ENCODE measurements at regions not wholly inside any gene's neighbourhood (a gene's known extent, or its start where the extent isn't known, plus 50 kb on each side); places are given as distances from the start of the nearest gene placed in this dataset.

DNA sequence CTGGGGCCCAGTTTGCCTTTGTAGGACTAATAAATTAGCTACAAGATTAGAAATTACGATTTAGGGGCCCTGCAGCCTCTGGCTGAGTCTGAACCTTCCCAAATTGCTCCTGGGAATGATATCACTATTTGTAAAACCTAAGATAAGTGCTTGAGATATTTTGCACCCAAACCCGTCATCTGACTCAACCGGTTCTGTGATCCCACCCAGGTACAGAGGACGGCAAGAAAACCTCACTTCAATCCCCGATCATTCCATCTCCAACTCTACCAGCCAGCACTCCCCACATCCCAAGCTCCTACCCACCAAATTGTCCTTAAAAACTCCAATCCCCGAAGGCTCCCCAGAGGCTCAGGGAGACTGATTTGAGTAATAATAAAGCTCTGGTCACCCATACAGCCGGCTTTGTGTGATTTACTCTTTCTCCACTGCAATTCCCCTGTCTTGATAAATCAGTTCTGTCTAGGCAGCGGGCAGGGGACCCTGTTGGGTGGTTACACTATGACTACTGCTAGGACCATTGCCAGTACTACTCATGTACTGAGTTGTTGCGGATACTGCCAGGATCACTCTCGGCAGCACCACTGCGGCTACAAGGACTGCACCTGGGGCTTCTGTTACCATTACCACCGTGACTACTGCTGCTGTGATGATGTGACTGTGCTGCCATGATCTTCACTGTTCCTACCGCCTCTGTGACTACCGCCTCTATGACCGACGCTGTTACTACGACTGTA lies 73.1 kb downstream of the IRF8 start:
- no peak for DNase-seq (ENCODE audit: low spot score)

DNA sequence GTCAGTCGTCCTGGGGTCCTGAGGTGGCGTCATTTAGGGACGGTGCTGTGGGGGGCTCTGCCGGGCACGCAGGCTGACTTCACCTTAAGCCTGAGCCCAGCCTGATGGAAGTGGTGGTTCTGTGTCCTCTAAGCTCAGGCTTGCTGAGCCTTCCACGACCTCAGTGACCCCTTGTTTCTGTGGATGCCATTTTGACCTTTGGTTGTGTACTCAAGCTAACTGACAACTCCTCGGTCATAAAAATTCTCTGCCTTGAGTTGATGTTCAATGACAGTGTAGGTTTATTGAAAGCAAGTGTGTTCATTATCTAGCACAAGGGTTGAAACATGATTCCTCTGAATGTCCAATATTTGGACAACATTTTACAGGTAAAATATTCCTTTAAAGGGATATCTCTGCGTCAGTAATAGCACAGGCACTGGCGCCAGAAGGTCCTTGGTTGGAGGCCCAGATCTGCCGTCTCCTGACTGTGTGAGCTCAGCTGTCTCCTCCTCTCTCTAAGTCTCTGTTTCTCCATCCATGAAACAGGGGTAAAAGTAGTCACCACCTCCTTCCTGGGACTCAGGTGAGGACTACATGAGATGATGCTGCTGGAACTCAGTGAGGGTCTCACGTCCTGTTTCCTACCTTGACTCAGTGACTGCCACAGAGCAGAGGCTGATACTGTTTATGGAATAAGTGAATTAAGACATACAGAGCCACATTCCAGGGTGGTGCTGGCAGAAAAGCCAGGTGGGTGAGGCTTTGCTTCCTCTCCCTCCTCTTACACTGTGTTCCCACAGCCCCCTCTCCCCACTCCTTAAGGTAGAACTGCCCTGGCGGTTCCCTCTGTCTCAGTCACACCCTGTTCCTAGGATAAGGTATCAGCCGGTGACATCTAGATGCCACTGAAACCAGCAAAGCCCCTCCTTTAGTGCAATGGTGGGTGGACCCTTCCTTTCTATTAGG lies 75.7 kb downstream of the IRF8 start:
- DNase-seq (ENCODE audit: low spot score), result peak; percentile 25

DNA sequence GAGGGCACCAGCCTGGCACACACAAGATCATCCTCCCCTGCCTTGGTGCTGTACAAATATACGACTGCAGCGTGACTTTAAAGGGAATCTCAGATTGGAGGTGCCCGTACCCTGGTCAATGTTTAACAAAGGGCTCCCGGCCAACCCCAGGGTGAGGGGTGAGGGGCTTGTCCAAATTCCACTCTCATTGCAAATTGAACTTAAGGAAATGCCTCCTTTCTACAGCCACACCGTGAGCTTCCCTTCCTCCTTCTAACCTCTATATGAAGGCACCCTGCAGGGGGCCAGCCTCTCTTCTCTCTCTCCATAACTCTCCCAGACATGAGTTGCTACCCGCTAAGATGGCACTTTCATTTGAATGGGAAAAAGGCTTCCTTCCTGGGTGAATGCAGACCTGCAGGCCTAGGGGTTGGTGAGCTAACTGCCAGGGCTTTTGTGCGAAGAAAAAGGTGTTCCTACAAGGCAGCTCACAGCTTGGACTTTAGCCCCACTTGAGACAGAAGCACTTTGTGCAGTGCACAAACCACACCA lies 76.6 kb downstream of the IRF8 start:
- peak; percentile 57 for DNase-seq (ENCODE audit: low spot score)

DNA sequence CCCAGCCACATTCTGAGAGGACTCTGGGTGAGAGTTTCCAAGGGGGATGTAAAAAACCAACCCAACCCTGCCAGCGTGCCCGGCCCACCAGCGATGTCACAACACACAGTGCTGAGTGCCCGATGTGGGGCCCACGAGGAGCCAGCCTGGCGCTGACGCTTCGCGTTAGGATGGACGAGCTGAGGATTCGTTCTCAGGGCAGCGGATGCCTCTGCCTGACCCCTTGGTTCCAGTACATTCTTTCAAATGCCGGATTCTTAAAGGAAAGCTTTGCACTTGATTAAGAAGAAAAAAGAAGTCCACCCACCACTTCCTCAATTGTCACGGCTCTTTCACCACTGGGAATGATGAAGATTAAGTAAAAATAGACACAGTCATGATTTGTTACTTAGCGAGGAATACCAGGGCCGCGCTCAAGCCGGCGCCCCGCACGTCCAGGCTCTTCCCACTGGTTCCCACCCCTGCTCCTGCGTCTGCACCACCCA lies 79.4 kb downstream of the IRF8 start:
- DNase-seq (ENCODE audit: low spot score), result no peak

DNA sequence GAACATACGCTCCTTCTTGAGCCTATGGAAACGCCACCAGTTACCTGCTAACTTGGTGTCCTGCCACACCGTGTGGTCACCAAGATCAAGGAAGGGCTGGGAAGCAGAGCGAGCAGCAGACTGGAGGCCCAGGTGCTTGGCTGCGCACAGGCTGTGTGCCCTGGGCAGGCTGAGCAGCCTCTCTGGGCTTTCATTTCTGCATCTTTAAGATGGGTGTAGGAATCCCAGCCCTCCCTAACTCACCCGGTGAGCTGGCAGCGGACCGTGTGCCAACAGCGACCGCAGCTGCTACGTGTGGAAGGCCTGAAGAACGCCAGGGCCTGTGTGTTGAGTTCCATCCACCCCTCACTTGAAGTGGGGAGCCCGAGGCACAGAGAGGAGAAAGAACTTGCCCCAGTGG lies 80.0 kb downstream of the IRF8 start:
- DNase-seq (ENCODE audit: low spot score), result no peak

DNA sequence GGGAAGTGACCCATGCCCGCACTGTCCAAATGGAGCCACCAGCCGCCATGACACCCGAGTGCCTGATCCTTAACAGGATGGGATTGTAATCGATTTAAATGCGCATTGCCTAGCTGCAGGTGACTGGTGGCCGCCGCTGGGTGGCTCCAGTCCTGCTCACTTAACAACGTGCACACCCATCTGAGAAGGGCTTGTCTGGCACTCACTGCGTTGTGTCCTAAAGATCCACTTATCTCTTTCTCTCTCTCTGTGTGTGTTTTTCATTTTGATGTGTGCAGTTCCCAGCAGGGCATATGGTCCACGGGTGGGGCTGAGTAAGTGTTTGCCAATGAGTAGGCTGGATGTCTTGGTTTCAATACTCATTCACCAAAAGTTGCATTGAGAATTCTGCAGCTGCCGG lies 80.6 kb downstream of the IRF8 start:
- no peak for DNase-seq (ENCODE audit: low spot score)

DNA sequence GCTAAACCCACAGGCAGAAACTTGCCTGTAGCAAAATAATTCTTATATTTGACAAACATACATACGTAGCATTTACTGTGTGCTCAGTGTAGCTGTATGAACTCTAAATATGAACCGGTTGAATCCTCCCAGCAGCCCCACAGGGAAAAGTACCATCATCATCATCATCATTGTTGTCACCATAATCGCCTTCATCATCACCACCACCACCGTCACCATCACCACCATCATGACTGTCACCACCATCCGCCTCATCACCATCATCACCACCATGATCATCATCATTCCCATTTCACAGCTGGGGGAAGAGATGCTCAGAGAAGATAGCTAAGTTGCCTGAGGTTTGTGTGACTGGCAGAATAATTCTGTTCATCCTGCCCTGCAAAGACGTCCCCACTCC lies 81.7 kb downstream of the IRF8 start:
- DNase-seq (ENCODE audit: low spot score), result no peak

DNA sequence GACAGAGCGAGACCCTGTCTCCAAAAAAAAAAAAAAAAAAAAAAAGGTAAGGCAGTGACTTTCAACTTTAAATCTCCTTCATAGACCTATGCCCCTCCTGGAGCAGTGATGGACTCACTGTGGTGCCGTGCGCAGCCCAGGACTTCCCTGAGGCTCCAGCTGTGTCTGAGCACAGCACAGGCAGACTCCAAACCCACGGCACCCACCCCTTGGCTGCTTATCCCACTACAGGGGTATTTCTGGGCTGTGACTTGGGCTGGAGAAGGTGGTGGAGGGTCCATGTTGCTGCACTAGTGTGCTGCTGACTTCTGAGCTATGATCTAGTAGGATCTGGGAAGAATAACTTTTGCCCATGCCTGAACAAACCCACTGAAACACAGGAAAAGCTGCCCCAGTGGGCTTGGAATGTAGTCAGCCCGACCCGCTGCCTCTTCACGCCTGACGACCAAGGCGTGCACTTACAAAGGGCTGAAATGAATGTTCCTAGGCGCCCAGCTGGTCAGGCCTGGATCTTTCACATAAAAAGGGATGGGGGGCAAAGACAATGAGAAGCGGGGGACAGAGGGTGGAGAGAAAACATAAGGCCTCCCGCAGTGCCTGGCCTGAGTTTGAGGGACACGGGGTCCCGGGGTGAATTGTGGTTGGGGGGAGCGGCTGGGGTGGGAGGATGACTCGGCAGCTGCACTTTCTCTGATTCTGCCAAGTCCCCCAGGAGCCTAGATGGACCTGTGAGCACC lies 83.0 kb downstream of the IRF8 start:
- DNase-seq (ENCODE audit: low spot score), result no peak

DNA sequence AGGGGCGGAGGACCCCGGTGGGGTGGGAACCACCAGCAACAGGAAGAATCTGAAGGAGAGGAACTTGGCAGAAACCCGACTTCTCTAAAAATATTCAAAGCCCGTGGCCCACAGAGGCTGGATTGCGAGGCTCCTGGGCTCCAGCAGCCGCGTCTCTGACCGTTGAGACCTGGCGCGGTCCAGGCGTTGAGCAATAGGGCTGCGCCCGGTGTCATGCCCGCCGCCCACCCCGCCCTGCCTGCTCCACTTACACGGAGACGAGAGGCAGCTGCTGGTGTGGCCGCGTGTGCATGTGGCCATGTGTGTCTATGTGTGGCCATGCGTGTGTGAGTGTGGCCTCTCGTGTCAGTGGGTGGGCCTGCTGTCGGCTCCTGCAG lies 83.6 kb downstream of the IRF8 start:
- peak; percentile 33 for DNase-seq (ENCODE audit: low spot score)

DNA sequence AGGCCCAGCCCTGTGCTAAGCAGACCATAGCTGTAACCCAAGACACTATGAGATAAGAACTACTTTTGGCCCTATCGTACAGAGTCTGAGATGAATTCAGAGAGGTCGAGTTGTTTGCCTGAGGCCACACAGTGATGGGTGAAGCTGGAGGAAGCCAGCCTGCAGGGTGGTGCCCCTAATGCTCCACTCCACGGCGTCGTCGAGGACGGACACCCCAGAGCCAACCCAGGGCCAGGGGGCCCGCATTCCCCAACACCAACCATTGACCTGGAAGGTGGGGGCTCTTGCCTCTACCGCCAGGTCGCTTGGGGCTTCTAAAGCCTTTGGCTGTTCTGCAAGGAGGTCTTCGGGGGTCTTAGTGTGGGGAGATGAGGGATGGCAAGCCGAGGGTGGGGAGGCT lies 84.1 kb downstream of the IRF8 start:
- DNase-seq (ENCODE audit: low spot score), result no peak

DNA sequence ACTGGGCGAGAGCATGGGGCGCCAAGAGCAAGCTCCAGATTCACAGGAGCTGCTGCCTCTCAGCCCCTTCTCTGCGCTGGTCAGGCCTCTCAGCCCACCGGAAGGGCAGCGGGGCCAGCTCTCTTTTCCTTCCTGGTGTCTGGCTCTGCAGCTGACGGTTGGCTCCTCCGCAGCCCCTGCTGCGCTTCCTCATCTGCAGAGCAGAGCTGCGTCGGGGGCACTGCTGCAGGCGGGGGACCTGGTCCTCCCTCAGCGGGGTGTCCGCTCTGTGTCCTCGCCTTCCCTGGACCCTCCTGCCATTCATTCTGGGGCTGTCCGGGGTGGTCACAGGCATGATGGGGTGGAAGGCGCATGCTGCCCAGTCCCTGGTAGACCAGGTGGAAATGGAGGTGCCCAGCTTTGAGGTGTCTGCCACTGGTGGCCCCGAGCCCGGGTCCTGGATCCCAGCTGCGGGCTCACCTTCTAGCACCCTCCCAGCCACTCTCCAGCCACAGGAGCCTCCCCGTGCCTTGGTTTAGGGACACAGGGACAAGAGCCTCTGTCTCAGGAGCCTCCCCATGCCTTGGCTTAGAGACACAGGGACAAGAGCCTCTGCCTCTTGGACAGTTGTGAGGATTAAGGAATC lies 84.8 kb downstream of the IRF8 start:
- no peak for DNase-seq (ENCODE audit: low spot score)

DNA sequence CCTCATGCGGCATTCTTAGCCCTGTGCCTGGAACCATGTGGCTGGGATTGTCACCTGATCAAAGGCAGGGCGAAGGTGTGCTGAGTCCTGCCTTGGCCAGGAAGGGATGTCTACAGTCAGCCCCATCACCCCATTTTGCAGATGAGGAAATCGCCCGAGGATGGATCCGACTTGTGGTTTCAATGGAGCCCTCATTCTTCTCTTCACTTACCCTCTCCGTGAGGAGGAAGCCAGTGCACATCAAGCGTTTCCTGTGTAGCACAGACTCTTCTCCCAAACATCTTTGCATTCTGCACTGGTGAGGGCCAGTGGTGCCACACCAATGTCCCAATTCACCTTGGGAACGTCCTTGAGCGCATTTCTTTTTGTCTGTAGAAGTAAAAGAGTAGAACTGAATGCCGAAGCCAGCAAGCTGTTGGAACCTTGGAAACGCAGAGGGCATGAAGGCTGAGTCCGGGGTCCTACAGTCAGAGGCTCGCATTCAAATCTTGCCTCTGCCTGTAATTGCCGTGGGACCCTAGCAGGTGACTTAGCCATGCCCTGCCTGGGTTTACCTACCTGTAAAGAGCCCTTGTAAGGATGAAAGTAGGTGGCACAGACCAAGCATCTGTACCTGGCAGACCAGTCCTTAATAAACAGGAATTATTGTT lies 85.4 kb downstream of the IRF8 start:
- no peak for DNase-seq (ENCODE audit: low spot score)

DNA sequence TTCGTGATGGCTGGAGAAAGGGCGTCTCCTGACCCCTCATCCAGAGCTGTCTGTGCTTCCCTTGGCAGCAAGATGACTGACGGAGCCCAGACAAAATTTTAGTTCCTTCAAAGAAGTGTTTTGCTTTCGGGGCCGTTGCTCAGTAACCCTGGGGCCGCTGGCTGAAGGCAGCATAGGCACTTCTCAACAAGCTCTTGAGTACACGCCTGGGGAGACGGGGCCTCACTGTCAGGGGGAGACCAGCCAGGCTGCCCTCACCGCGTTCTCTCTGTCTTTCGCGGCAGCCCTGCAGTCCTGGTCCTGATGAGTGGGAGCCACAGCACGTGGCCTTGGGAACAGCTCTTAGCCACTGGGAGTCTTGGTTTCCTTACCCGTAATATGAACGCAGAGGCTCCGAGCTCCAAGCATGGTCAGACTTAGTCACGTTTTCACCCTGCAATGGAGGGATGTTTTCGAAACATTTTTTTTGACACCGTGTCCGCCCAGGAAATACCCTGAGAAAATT lies 86.0 kb downstream of the IRF8 start:
- DNase-seq (ENCODE audit: low spot score), result no peak

DNA sequence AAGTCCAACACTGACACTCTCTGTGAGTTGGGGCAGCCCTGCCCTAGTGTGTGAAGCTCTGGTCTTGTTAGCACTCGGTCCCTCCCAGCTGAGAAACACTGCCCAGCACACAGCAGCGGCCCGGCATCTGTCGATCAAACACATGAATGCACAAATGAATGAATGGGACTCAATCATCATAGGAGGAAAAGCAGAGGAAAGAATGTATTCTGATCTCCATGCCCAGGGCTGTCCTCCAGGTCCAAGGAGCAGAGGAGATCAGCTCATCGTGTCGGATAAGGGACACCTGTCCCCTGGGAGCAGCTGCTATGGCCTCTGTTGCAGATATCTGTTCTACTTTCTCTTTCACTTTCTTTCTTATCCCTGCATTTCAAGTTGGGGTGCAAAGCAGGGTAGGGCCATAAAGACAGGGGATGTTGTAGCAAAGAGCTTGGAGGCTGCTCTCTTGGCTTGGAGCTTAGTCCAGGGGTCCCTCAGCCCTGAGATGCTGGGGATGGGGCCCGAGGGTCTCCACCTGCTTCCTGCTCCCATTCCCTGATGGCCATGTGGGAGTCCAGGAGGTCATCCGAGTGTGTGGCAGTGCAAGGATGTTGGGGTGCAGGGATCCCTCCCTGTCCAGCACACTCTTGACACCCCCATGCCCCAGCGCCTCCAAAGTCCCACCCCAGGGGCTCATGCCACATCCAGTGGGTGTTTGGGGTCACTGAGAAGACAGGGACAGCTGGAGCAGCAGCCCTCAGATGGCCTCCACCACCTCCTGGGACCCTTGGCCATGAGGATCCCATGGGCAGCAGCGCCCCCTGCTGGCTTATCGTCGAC lies 88.2 kb downstream of the IRF8 start:
- no peak for DNase-seq (ENCODE audit: low spot score)

DNA sequence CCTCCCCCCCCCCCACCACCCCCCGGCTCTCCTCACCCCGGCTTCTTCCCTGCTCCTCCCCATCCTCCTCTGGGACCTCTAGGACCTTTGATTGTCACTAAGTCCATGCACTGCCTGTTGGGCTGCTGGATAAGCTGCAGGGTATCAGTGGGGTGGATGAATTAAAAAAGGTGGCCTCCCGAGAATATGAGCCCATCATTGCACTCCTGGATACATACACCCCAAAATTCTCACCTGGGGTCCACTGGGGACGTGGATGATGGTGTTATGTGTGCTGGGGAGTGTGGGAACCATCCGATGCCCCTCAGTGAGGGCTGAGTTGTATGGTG lies 88.8 kb downstream of the IRF8 start:
- no peak for DNase-seq (ENCODE audit: low spot score)

DNA sequence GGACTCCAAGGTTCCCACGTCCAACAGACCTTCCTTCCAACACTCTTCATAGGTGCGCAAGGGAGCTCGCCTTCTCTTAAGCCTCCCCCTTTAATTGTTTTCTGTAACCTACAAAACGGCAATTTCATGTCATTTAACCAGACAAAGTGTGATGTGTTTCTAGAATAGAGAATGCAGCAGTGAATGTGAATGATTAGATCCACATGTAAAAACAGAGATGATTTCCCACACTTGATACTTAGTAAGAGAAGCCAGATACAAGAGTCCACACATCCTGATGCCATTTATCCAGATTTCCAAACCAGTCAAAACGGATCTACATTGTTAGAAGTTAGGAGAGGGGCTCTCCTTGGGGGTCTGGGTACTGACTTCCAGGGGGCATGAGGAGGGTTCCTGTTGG lies 89.3 kb downstream of the IRF8 start:
- DNase-seq (ENCODE audit: low spot score), result no peak

DNA sequence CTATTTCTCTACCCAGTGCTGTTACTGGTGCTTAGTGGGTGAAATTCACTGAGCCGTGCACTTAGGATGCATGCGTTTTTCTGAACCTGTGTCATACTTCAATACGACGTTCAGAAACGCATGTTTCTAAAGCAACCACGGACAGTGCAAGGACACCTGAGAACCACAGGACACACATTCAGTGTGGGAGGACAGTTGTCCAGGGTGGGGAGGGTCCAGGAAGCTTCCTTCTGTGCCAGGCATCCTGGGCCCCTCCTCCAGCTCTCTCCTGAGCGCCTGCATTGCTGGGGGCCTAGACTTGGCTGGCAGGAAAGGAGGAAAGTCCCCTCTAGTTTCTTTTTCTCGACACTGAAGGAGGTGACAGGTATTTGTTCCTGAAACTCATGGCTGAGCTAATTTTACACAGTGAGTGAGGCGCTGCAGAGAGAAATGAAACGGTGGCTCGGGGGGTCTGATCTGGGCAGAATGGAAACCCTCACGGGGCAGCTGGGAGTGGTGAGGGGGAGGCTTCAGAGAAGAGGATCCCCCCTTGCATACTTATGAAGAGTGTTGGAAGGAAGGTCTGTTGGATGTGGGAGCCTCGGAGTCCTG lies 89.9 kb downstream of the IRF8 start:
- no peak for DNase-seq (ENCODE audit: low spot score)

DNA sequence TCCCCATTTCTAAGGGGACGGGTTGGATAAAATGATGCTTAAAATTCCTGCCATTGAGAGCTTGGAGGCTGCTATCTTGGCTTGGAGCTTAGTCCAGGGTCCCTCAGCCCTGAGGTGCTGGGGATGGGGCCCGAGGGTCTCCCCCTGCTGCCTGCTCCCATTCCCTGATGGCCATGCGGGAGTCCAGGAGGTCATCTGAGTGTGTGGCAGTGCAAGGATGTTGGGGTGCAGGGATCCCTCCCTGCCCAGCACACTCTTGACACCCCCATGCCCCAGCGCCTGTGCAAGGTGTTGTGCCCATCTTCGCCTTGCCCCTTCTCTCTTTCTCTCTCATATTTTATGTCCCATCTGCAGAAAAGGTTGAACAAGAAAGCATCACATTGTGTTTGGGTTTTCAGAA lies 90.4 kb downstream of the IRF8 start:
- DNase-seq (ENCODE audit: low spot score), result no peak

DNA sequence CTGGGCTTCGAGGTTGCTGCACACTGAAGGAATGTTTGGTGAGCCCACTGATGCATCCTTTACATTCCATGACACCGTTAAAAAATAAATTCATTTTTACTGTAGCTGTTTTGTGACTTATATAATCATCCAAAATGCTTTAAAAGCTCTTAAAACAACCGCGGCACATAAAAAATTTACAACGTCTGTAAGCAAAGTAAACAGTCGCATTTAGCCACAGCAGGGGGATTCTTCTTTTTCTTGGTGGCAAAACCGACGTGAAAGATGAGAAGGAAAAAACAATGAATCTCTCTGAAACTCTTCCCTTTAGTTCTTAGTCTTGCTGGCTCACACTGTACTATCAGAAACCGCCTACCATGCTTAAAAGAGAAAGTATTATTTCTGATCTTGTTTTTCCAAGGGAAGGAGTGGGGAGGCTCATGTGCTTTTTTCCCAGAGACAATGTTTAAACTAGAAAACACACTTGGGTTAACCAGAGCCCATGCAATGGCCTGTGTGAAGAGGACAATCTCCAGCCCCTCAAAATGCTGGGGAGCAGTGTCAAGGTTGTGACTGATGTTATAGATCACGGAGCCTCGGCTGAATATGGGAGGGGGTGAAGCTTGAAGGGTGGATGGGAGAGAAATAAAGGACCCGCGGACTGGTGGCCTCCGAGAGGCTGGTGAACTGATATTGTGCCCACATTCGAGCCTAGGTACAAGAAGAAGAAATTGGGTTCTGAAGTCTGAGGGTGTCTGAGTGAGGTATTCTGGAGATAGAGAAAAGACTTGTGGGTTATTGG lies 91.1 kb downstream of the IRF8 start:
- no peak for DNase-seq (ENCODE audit: low spot score)
